Astrocyte (in vitro differentiated cells and primary cell): ENCODE measurements at regions not wholly inside any gene's neighbourhood (a gene's known extent, or its start where the extent isn't known, plus 50 kb on each side); places are given as distances from the start of the nearest gene placed in this dataset.

Source experiments
- DNase-seq: peaks from one replicate; pipeline ENCODE4 v3.0.0-alpha.2; 2010; ENCODE audit warnings: low read depth
- FAIRE-seq: peaks from 2 replicates; lab custom pipeline; 2011; peaks lifted over from hg19 to GRCh38; lab: Jason Lieb, UNC
- H2AFZ ChIP-seq: 2 replicates; pipeline ENCODE4 v1.6.0; 2012; ENCODE audit warnings: low read depth, low read length, inconsistent platforms
- H3K27ac ChIP-seq: 2 replicates; pipeline ENCODE4 v1.5.1; 2011; ENCODE audit warnings: low read depth, low read length, inconsistent platforms
- H3K27me3 ChIP-seq: 2 replicates; pipeline ENCODE4 v1.6.0; 2011; ENCODE audit warnings: low read length, inconsistent platforms; ENCODE audit not compliant: insufficient read depth
- H3K36me3 ChIP-seq: 2 replicates; pipeline ENCODE4 v1.5.1; 2011; ENCODE audit warnings: low read length, inconsistent platforms; ENCODE audit not compliant: insufficient read depth
- H3K4me1 ChIP-seq: 2 replicates; pipeline ENCODE4 v1.5.1; 2011; ENCODE audit warnings: low read length, inconsistent platforms; ENCODE audit not compliant: insufficient read depth
- H3K4me2 ChIP-seq: 2 replicates; pipeline ENCODE4 v1.6.0; 2012; ENCODE audit warnings: low read length, inconsistent platforms
- H3K4me3 ChIP-seq: 2 replicates; pipeline ENCODE4 v1.5.1; 2011; ENCODE audit warnings: low read depth, mild to moderate bottlenecking, low read length, inconsistent platforms; ENCODE audit not compliant: insufficient read depth
- H3K79me2 ChIP-seq: 2 replicates; pipeline ENCODE4 v1.6.0; 2012; ENCODE audit warnings: mild to moderate bottlenecking, low read length, inconsistent platforms; ENCODE audit not compliant: insufficient read depth
- H3K9ac ChIP-seq: 2 replicates; pipeline ENCODE4 v1.6.0; 2012; ENCODE audit warnings: mild to moderate bottlenecking, low read length, inconsistent platforms
- H3K9me3 ChIP-seq: 2 replicates; pipeline ENCODE4 v1.5.1; 2012; ENCODE audit warnings: low read depth, mild to moderate bottlenecking, low read length, inconsistent platforms; ENCODE audit not compliant: insufficient read depth
- H4K20me1 ChIP-seq: 2 replicates; pipeline ENCODE4 v1.6.0; 2012; ENCODE audit warnings: low read length, inconsistent platforms; ENCODE audit not compliant: insufficient read depth
- H3K27ac Mint-ChIP-seq: one replicate; pipeline ENCODE4 v1.8.0; 2021; ENCODE audit warnings: mild to moderate bottlenecking, mixed read lengths; ENCODE audit not compliant: unreplicated experiment
- H3K27me3 Mint-ChIP-seq: one replicate; pipeline ENCODE4 v1.8.0; 2021; ENCODE audit warnings: low read depth, mixed read lengths; ENCODE audit not compliant: unreplicated experiment
- H3K36me3 Mint-ChIP-seq: one replicate; pipeline ENCODE4 v1.8.0; 2021; ENCODE audit warnings: low read depth, mixed read lengths; ENCODE audit not compliant: unreplicated experiment
- H3K4me1 Mint-ChIP-seq: one replicate; pipeline ENCODE4 v1.8.0; 2021; ENCODE audit warnings: low read depth, mixed read lengths; ENCODE audit not compliant: unreplicated experiment
- H3K4me3 Mint-ChIP-seq: one replicate; pipeline ENCODE4 v1.8.0; 2021; ENCODE audit warnings: mild to moderate bottlenecking, moderate library complexity, mixed read lengths; ENCODE audit not compliant: unreplicated experiment
- H3K9me3 Mint-ChIP-seq: one replicate; pipeline ENCODE4 v1.8.0; 2021; ENCODE audit warnings: mild to moderate bottlenecking, mixed read lengths; ENCODE audit not compliant: unreplicated experiment
- CTCF ChIP-seq: IDR thresholded peaks from 2 replicates; pipeline ENCODE4 v1.5.1; 2011; ENCODE audit warnings: low read depth, mild to moderate bottlenecking, inconsistent platforms, low read length, moderate library complexity; ENCODE audit not compliant: insufficient read depth
- EZH2 ChIP-seq: IDR thresholded peaks from 2 replicates; pipeline ENCODE4 v1.6.1; 2012; ENCODE audit warnings: mild to moderate bottlenecking, low read length, inconsistent platforms; ENCODE audit not compliant: insufficient read depth

GRCh38 chr14:53514197-53514596 is 361.1 kb upstream of the DDHD1 start:
- H4K20me1 ChIP-seq: no peaks in the 10 kb centered on the region
- TF ChIP-seq EZH2 (no peak), CTCF (no peak)
- no peak overlapping the region for H3K9ac ChIP-seq
- FAIRE-seq (no peak), DNase-seq (no peak)
- no peak overlapping the region for H3K27ac Mint-ChIP-seq
- H3K4me3 ChIP-seq: no peak overlapping the region
- H3K79me2 ChIP-seq: no peaks in the 10 kb centered on the region
- no peak overlapping the region for H3K27ac ChIP-seq
- no peaks in the 10 kb centered on the region for H3K27me3 Mint-ChIP-seq
- H3K4me1 ChIP-seq: peaks cover 14% of the 10 kb centered on the region
- no peaks in the 10 kb centered on the region for H3K27me3 ChIP-seq
- no peaks in the 10 kb centered on the region for H3K9me3 ChIP-seq
- no peak overlapping the region for H3K4me3 Mint-ChIP-seq
- H3K4me1 Mint-ChIP-seq: peaks cover 35% of the 10 kb centered on the region
- H3K36me3 Mint-ChIP-seq: no peaks in the 10 kb centered on the region
- H3K9me3 Mint-ChIP-seq: no peaks in the 10 kb centered on the region
- no peak overlapping the region for H3K4me2 ChIP-seq
- H3K36me3 ChIP-seq: no peaks in the 10 kb centered on the region
- H2AFZ ChIP-seq: no peak overlapping the region

DNA sequence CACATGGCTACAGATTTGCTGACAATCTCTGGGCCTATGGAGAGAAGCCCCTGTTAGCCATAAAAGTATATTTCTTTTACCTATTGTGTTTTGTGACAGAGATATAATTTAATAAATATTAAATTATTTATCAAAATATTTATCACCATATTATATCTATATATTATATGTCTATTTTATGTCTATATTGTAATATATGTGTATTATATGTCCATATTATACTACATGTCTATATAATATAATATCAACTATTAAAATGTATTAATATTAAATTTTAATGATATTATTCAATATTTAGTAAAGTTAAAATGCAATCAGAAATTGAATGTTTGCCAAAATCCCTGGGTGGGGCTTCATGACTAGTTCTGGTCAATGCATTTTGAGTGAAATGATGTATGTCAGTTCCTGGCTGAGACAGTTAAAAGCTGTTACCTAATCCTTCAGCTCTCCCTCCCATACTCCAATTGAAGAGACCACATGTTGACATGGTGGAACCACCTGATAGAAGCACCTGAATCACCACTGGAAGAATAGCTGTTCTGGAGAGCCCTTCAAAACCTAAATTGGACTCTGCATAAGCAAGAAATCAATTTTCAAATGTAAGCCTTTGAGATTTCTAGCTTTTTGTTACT is 357.3 kb upstream of the DDHD1 start:
- no peak overlapping the region for H3K9ac ChIP-seq
- H3K4me2 ChIP-seq: no peak overlapping the region
- Mint-ChIP-seq H3K4me1 (peaks cover 22% of the 10 kb centered on the region), H3K27ac (peak overlapping the region; percentile 70), H3K36me3 (peaks cover 2% of the 10 kb centered on the region), H3K27me3 (no peaks in the 10 kb centered on the region), H3K9me3 (peaks cover 5% of the 10 kb centered on the region), H3K4me3 (no peak overlapping the region)
- H2AFZ ChIP-seq: no peak overlapping the region
- no peak for DNase-seq
- TF ChIP-seq CTCF (no peak), EZH2 (no peak)
- no peaks in the 10 kb centered on the region for H4K20me1 ChIP-seq
- FAIRE-seq: no peak
- H3K4me1 ChIP-seq: no peaks in the 10 kb centered on the region
- no peaks in the 10 kb centered on the region for H3K9me3 ChIP-seq
- no peak overlapping the region for H3K4me3 ChIP-seq
- no peaks in the 10 kb centered on the region for H3K36me3 ChIP-seq
- no peaks in the 10 kb centered on the region for H3K79me2 ChIP-seq
- H3K27me3 ChIP-seq: no peaks in the 10 kb centered on the region
- no peak overlapping the region for H3K27ac ChIP-seq
